ENCODE measurements at regions not wholly inside any gene's neighbourhood (a gene's known extent, or its start where the extent isn't known, plus 50 kb on each side); places are given as distances from the start of the nearest gene placed in this dataset.

DNA sequence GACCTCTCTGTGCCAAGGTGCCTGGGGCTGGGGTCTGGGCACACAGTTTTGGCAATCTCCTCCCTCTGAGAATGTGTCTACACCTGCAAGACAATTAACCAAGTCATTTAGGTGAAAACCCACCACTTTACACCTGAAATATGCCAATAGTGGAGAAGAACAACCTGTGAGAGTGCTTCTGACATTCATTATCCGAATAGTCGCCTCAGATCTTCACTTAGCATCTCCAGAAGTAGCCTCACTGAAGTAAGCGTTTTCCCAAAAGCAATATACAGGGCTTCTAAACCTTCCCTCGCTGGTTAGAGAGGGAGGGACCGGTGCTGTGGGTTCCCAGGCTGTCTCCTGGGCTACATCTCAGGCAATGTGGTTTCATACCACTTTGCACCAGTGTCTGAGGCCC is 173.5 kb downstream of the DDX1 start:
- TF ChIP-seq, protein P1, sequence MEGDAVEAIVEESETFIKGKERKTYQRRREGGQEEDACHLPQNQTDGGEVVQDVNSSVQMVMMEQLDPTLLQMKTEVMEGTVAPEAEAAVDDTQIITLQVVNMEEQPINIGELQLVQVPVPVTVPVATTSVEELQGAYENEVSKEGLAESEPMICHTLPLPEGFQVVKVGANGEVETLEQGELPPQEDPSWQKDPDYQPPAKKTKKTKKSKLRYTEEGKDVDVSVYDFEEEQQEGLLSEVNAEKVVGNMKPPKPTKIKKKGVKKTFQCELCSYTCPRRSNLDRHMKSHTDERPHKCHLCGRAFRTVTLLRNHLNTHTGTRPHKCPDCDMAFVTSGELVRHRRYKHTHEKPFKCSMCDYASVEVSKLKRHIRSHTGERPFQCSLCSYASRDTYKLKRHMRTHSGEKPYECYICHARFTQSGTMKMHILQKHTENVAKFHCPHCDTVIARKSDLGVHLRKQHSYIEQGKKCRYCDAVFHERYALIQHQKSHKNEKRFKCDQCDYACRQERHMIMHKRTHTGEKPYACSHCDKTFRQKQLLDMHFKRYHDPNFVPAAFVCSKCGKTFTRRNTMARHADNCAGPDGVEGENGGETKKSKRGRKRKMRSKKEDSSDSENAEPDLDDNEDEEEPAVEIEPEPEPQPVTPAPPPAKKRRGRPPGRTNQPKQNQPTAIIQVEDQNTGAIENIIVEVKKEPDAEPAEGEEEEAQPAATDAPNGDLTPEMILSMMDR (IDR thresholded peaks at IDR 0.05), result no peak

DNA sequence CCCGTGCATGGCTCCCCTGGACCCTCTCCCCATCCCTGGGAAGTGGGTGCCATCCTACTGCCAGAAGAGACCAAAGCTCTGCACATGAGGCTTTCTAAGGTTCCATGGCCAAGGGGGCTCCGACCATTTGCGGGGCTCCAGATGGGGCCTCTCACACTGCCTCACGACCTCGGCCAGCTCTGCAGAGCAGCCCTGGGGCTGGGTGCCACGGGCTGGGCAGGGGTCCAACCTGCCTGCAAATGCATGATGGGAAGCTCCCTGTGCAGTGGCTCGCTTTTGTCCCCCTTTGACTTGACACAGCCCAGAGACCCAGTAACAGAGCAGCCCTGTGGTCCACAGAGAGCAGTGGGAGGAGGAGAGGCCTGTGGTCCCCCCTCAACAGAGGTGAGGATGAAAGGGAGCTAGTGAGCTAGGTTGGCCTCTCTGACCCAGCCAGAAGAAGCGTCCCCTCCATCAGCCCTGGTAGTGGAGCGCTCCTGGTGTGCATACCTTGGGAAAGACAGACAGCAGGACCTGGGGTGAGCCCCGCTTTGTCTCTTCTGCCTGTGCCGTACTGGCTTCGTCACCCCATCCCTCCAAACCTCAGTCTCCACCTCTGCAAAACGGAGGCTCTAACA is 174.1 kb downstream of the DDX1 start:
- TF ChIP-seq, protein P1 (IDR thresholded peaks at IDR 0.05), result no peak

DNA sequence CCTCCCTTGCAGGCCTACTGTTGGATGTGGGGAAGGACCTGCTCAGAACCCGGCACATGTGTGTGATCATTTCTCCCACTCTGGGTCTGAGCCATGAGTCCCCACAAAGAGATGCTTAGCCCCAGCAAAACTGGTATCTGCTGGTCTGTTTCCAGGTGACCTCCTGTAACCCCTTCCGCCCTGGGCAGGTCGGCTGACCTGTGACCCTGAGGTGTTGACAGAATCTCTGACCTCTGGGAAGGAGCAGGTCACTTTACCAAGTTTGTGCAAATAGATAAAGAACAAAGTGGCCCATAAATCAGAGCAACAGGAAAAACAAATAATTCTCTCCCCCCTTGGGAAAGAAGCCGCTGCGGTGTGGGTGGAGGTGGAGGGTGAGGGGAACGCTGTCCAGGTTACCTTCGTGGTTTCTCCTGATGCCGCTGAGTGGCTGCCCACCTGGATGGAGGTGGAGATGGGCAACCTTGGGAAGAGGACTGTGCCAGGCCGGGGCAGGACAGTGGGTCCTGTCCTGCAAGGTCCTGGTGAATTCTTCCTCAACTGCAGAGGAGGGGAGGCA is 174.0 kb upstream of the MYCN start:
- TF ChIP-seq, protein P1 (IDR thresholded peaks at IDR 0.05), result no peak

DNA sequence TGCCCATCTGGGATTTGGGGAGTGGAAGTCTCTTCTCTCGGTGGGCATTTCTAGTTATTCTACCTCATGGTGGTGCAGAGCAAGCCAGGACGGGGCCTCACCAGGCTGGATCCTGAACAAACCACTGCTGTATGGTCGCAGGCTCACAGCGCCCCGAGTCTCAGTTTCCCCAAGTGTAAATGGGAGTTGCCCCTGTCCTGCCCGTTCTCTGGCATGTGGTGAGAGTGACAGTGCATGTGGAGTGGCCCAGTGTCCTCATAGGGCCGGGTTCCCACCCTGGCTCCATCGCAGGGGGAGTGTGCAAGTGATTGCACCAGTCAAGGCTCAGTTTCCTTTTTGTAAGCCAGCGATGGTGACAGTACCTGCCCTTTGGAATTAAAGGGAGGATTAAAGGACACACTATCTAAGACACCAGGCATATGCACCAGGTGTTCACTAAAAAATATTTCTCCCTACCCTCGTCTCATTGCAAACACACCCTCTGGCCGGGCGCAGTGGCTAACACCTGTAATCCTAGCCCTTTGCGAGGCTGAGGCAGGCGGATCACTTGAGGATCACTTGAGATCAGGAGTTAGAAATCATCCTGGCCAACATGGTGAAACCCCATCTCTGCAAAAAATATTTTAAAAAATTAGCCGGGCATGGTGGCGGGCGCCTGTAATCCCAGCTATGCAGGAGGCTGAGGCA is 173.3 kb upstream of the MYCN start:
- TF ChIP-seq, protein P1 (IDR thresholded peaks at IDR 0.05), result no peak

DNA sequence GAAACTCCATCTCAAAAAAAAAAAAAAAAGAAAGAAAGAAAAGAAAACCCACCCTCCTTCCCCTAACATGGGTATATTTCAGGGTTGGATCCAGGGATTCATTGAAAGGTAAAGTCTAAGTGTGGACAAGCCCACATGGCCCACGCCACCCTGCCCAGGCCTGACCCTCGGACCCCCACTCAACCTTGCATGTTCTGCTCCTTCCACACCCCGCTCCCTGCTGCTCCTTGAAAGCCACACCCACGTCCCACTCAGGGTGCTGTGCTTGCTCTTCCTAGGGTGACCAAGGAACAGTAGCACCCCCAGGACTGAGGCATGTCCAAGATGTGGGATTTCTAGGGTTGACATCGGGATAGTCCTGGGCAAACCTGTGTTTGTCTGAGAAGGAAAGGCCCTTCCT is 172.7 kb upstream of the MYCN start:
- TF ChIP-seq, protein P1 (IDR thresholded peaks at IDR 0.05), result no peak

DNA sequence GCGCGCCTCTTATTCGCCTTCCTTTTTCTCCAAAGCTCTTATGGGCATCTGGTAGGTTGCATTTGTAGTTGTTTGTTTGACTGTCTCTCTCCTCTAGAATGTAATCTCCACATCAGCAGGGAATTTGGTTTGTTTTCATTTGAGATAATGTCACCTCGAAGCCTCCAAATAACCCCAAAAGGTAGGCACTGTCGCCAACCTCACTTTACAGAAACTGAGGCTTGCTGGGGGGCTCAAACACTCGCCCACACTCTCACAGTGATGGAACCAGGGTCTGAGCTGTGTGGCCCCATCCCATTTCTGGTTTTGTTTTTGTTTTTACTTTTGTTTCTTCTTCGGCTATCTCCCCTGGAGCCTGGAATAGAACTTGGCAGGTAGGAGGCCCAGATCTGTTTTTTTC is 172.2 kb upstream of the MYCN start:
- TF ChIP-seq, protein P1 (IDR thresholded peaks at IDR 0.05), result no peak

DNA sequence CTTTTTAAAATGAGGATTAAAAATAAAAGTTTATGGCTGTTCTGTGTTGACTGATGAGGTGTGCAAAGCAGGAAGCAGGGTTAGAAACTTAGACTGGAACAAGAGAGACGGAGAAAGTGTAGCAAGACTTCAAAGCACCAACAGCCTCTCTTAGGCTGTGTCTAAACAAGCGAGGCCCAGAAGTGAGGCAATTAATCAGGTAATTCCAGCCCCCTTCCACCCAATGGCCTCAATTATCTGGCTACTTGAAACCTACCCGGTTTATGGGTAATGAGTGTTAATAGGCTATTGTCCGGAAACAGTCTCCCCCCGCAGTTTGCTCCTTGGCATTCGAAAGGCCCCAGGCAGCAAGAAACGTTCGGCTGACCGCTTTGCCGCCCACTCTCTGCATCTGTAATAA is 171.7 kb upstream of the MYCN start:
- TF ChIP-seq, protein P1 (IDR thresholded peaks at IDR 0.05), result no peak

Data from LNCAP (cell line).